Ascending aorta (tissue), 2 donors: ENCODE measurements at regions not wholly inside any gene's neighbourhood (a gene's known extent, or its start where the extent isn't known, plus 50 kb on each side); places are given as distances from the start of the nearest gene placed in this dataset.

Source experiments
- DNase-seq, 2 donors: peaks; one replicate each; pipeline ENCODE4 v3.0.0-alpha.2; 2019; ENCODE audit warnings: low spot score in 2 of 2
- H3K27ac ChIP-seq, 2 donors: fragments of 200-600 bp; sonication (generic); one replicate each; pipeline ENCODE4 v1.5.1; 2016 to 2017; ENCODE audit warnings: mild to moderate bottlenecking in 1 of 2
- H3K27me3 ChIP-seq: fragments of 200-600 bp; sonication (generic); one replicate; pipeline ENCODE4 v1.5.1; 2017
- H3K36me3 ChIP-seq, 2 donors: fragments of 200-600 bp; sonication (generic); one replicate each; pipeline ENCODE4 v1.5.1; 2016
- H3K4me1 ChIP-seq, 2 donors: fragments of 200-600 bp; sonication (generic); one replicate each; pipeline ENCODE4 v1.5.1; 2016 to 2017; ENCODE audit warnings: mild to moderate bottlenecking in 1 of 2
- H3K4me3 ChIP-seq, 2 donors: fragments of 200-600 bp; sonication (generic); one replicate each; pipeline ENCODE4 v1.5.1; 2016 to 2017; ENCODE audit warnings: mild to moderate bottlenecking in 1 of 2
- H3K9me3 ChIP-seq, 2 donors: fragments of 200-600 bp; sonication (generic); one replicate each; pipeline ENCODE4 v1.5.1; 2016
- CTCF ChIP-seq, 3 experiments: fragments of 200-600 bp in 2 of 3; fragments of 450-650 bp in 1 of 3; sonication (generic) in 2 of 3; IDR thresholded peaks; one replicate each; pipeline ENCODE4 v1.5.1; 2016 to 2019; ENCODE audit warnings: antibody characterized with exemption in 3 of 3, mild to moderate bottlenecking in 1 of 3, moderate library complexity in 1 of 3
- intact Hi-C: fragments of 100-400 bp; cut with DNase I; formaldehyde crosslinking; loops from one replicate; pipeline ENCODE4 v1.15.1; 2023

- no peaks in the 10 kb centered on the region for H3K36me3 ChIP-seq
- no peak for DNase-seq
- H3K27me3 ChIP-seq: no peaks in the 10 kb centered on the region
- H3K4me1 ChIP-seq: no peaks in the 10 kb centered on the region
- intact Hi-C loops: no loop called here
- H3K9me3 ChIP-seq: no peaks in the 10 kb centered on the region
- no peak for TF ChIP-seq CTCF (IDR thresholded peaks at IDR 0.05)
- H3K4me3 ChIP-seq: no peak overlapping the region
- no peak overlapping the region for H3K27ac ChIP-seq
Measured at GRCh38 chr3:5480190-5480589, 292.7 kb downstream of the EDEM1 start.

DNA sequence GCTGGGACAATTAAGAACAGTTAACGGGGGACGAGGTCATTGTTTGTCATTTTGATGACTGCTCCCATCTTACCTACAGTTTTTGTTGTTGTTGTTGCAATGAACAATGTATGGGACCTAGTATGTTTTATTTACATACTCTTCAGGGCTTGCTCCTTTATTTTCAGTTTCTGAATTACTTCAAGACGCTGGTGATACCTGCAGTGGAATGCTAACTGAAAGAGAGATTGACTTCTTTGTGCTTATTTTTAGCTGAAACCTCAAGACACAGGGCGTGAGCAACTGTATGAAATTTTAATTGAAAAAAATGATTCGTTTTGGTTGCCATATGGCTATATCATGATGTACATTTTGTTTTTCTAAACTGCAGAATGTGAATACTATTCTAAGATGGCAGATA, 297.9 kb downstream of the EDEM1 start:
- intact Hi-C loops: no loop called here
- no peaks in the 10 kb centered on the region for H3K36me3 ChIP-seq
- H3K9me3 ChIP-seq: no peaks in the 10 kb centered on the region
- H3K27ac ChIP-seq: no peak overlapping the region
- DNase-seq: no peak
- no peaks in the 10 kb centered on the region for H3K27me3 ChIP-seq
- H3K4me1 ChIP-seq: no peaks in the 10 kb centered on the region
- H3K4me3 ChIP-seq: no peak overlapping the region
- no peak for TF ChIP-seq CTCF (IDR thresholded peaks at IDR 0.05)

- Histone ChIP-seq H3K27ac (no peak overlapping the region), H3K4me3 (no peak overlapping the region), H3K36me3 (no peaks in the 10 kb centered on the region), H3K9me3 (no peaks in the 10 kb centered on the region), H3K27me3 (no peaks in the 10 kb centered on the region), H3K4me1 (no peaks in the 10 kb centered on the region)
- DNase-seq: no peak
- no peak for TF ChIP-seq CTCF (IDR thresholded peaks at IDR 0.05)
- intact Hi-C loops: no loop called here
Measured at GRCh38 chr3:5488771-5489170, 301.3 kb downstream of the EDEM1 start.

DNA sequence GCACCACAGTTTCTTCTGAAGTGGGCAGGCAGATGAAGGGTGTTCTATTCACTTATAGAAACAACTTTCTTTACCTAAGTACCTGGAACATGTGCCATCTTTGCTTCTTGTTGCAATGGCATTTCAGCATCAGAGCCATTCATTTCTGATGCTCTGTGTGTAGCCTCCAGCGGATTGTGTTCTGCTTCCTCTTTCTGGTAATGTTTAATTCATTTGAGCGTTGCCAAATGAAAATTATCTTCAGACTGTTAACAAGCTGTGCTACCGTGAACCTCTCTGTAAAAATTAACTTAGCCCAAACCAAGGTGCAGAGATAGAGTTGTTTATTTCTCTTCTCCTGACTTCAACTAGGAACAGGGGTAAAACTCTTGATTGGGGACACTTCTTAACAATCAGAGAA, 302.0 kb downstream of the EDEM1 start:
- intact Hi-C loops: no loop called here
- Histone ChIP-seq H3K4me1 (no peaks in the 10 kb centered on the region), H3K27me3 (no peaks in the 10 kb centered on the region), H3K27ac (no peak overlapping the region), H3K36me3 (no peaks in the 10 kb centered on the region), H3K4me3 (no peak overlapping the region), H3K9me3 (no peaks in the 10 kb centered on the region)
- no peak for DNase-seq
- no peak for TF ChIP-seq CTCF (IDR thresholded peaks at IDR 0.05)

- no peaks in the 10 kb centered on the region for H3K4me1 ChIP-seq
- no peak for DNase-seq
- H3K4me3 ChIP-seq: no peak overlapping the region
- no peaks in the 10 kb centered on the region for H3K27me3 ChIP-seq
- no peak overlapping the region for H3K27ac ChIP-seq
- H3K9me3 ChIP-seq: no peaks in the 10 kb centered on the region
- intact Hi-C loops: no loop called here
- TF ChIP-seq CTCF (IDR thresholded peaks at IDR 0.05): no peak
- no peaks in the 10 kb centered on the region for H3K36me3 ChIP-seq
Measured at GRCh38 chr3:5494905-5495519, 307.5 kb downstream of the EDEM1 start.

GRCh38 chr3:5497497-5497896, 310.0 kb downstream of the EDEM1 start:
- H3K36me3 ChIP-seq: no peaks in the 10 kb centered on the region
- no peak overlapping the region for H3K27ac ChIP-seq
- H3K9me3 ChIP-seq: no peaks in the 10 kb centered on the region
- H3K4me1 ChIP-seq: no peaks in the 10 kb centered on the region
- intact Hi-C loops: no loop called here
- no peaks in the 10 kb centered on the region for H3K27me3 ChIP-seq
- no peak overlapping the region for H3K4me3 ChIP-seq
- DNase-seq: no peak
- TF ChIP-seq CTCF (IDR thresholded peaks at IDR 0.05): no peak
